Keratinocyte (primary cell): ENCODE measurements at regions not wholly inside any gene's neighbourhood (a gene's known extent, or its start where the extent isn't known, plus 50 kb on each side); places are given as distances from the start of the nearest gene placed in this dataset.

ENCODE experiments used
- DNase-seq: peaks from one replicate; pipeline ENCODE4 v3.0.0-alpha.2; 2011; ENCODE audit warnings: low read depth, missing footprints, low spot score
- FAIRE-seq: peaks from 2 replicates; lab custom pipeline; 2011; peaks lifted over from hg19 to GRCh38; lab: Jason Lieb, UNC
- H2AFZ ChIP-seq: 2 replicates; pipeline ENCODE4 v1.6.0; 2012; ENCODE audit warnings: low read length, control low read depth, inconsistent platforms; ENCODE audit not compliant: control insufficient read depth
- H3K27ac ChIP-seq: 2 replicates; pipeline ENCODE4 v1.5.1; 2011; ENCODE audit warnings: low read length; ENCODE audit not compliant: control insufficient read depth, insufficient read depth
- H3K27me3 ChIP-seq: 3 replicates; pipeline ENCODE4 v1.6.0; 2011; ENCODE audit warnings: low read length; ENCODE audit not compliant: control insufficient read depth, insufficient read depth; ENCODE audit errors: extremely low read depth
- H3K36me3 ChIP-seq, 2 experiments: 2 replicates in 1 of 2; 3 replicates in 1 of 2; pipeline ENCODE4 v1.5.1; 2011; ENCODE audit warnings: low read length in 2 of 2, mild to moderate bottlenecking in 1 of 2; ENCODE audit not compliant: control insufficient read depth in 2 of 2, insufficient read depth in 2 of 2; ENCODE audit errors: extremely low read depth in 1 of 2
- H3K4me1 ChIP-seq: 3 replicates; pipeline ENCODE4 v1.5.1; 2011; ENCODE audit warnings: low read length; ENCODE audit not compliant: control insufficient read depth, insufficient read depth; ENCODE audit errors: extremely low read depth
- H3K4me2 ChIP-seq: 3 replicates; pipeline ENCODE4 v1.6.0; 2011; ENCODE audit warnings: low read depth, low read length; ENCODE audit not compliant: control insufficient read depth, insufficient read depth; ENCODE audit errors: extremely low read depth
- H3K4me3 ChIP-seq, 3 experiments: fragments of 200-600 bp in 1 of 3; sonication (generic) in 1 of 3; 2 replicates in 2 of 3; 3 replicates in 1 of 3; pipeline ENCODE4 v1.5.1; 2011 to 2016; ENCODE audit warnings: low read length in 3 of 3, mild to moderate bottlenecking in 3 of 3, control low read depth in 2 of 3, inconsistent platforms in 1 of 3, low read depth in 1 of 3, mixed read lengths in 1 of 3, mixed run types in 1 of 3, moderate library complexity in 1 of 3; ENCODE audit not compliant: control insufficient read depth in 2 of 3, insufficient read depth in 2 of 3; ENCODE audit errors: extremely low read depth in 1 of 3
- H3K79me2 ChIP-seq: 2 replicates; pipeline ENCODE4 v1.6.0; 2012; ENCODE audit warnings: low read length; ENCODE audit not compliant: control insufficient read depth, insufficient read depth
- H3K9ac ChIP-seq: 3 replicates; pipeline ENCODE4 v1.6.0; 2011; ENCODE audit warnings: low read length; ENCODE audit not compliant: control insufficient read depth, insufficient read depth; ENCODE audit errors: extremely low read depth
- H3K9me1 ChIP-seq: 3 replicates; pipeline ENCODE4 v1.6.0; 2011; ENCODE audit warnings: low read length; ENCODE audit not compliant: control insufficient read depth, insufficient read depth; ENCODE audit errors: extremely low read depth
- H3K9me3 ChIP-seq: 2 replicates; pipeline ENCODE4 v1.5.1; 2012; ENCODE audit warnings: low read depth, low read length; ENCODE audit not compliant: control insufficient read depth
- H4K20me1 ChIP-seq: 3 replicates; pipeline ENCODE4 v1.6.0; 2011; ENCODE audit warnings: low read length; ENCODE audit not compliant: control insufficient read depth, insufficient read depth; ENCODE audit errors: extremely low read depth
- CTCF ChIP-seq, 3 experiments: IDR thresholded peaks in 1 of 3; conservative IDR thresholded peaks in 1 of 3; optimal IDR thresholded peaks in 1 of 3; 2 replicates in 2 of 3; 3 replicates in 1 of 3; pipeline versions ENCODE3 to v1.5.1; 2011; ENCODE audit warnings: low read length in 3 of 3, mild to moderate bottlenecking in 3 of 3, moderate library complexity in 2 of 3, control low read depth in 1 of 3, inconsistent platforms in 1 of 3; ENCODE audit not compliant: insufficient read depth in 2 of 3; ENCODE audit errors: extremely low read depth in 1 of 3
- EZH2 ChIP-seq: IDR thresholded peaks from one replicate; pipeline ENCODE4 v1.6.1; 2012; ENCODE audit warnings: inconsistent platforms, mild to moderate bottlenecking, low read length, moderate library complexity
- dilution Hi-C: fragments of 300-500 bp; cut with MboI; formaldehyde crosslinking; loops from one replicate; pipeline ENCODE4 v1.7.0; 2020; ENCODE audit warnings: low sequenced_read_pairs; ENCODE audit not compliant: extremely low pct_ligation_motif_present

- no peaks in the 10 kb centered on the region for H3K4me1 ChIP-seq
- TF ChIP-seq CTCF (optimal IDR thresholded peaks at IDR 0.05 in 1 of 3, IDR thresholded peaks at IDR 0.05 in 1 of 3, conservative IDR thresholded peaks at IDR 0.05 in 1 of 3; ENCODE audit: extremely low read depth in 1 of 3, insufficient read depth in 2 of 3, low read length in 3 of 3), result no peak
- TF ChIP-seq EZH2, result no peak
- H3K4me3 ChIP-seq, result no peak overlapping the region
- no peak overlapping the region for H2AFZ ChIP-seq
- H4K20me1 ChIP-seq, result no peaks in the 10 kb centered on the region
- no peak overlapping the region for H3K4me2 ChIP-seq
- dilution Hi-C loops, result no loop called here
- DNase-seq (no peak), FAIRE-seq (no peak)
- no peak overlapping the region for H3K27ac ChIP-seq
- no peak overlapping the region for H3K9ac ChIP-seq
- no peaks in the 10 kb centered on the region for H3K9me3 ChIP-seq
- H3K9me1 ChIP-seq, result no peaks in the 10 kb centered on the region
- H3K27me3 ChIP-seq, result no peaks in the 10 kb centered on the region
- H3K79me2 ChIP-seq, result no peaks in the 10 kb centered on the region
- no peaks in the 10 kb centered on the region for H3K36me3 ChIP-seq
Measured at GRCh38 chr2:8196316-8196715, 485.5 kb upstream of the ID2 start.

DNA sequence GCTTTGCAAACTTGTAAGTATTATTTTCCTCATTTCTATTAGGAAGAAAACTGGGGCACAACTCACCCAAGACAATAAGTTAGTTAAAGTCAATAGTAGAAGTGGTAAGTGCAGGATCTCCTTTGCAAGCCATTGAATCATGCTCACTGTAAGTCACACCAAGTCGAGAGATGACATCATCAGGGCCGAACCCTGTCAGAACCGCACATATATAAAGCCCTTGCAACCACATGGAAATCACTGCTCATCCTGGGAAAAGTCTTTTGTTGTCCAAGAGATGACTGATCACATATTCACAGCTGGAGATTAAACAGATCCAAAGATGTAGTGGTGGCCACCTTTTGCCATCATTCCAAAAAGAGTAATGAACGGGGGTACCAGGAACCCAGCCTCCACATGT, 484.8 kb upstream of the ID2 start:
- Histone ChIP-seq H3K27me3 (no peaks in the 10 kb centered on the region), H3K36me3 (no peaks in the 10 kb centered on the region), H3K4me1 (no peaks in the 10 kb centered on the region), H3K9ac (no peak overlapping the region), H3K27ac (no peak overlapping the region), H3K9me3 (no peaks in the 10 kb centered on the region), H2AFZ (no peak overlapping the region), H3K79me2 (no peaks in the 10 kb centered on the region), H3K4me2 (no peak overlapping the region), H4K20me1 (no peaks in the 10 kb centered on the region), H3K4me3 (no peak overlapping the region), H3K9me1 (no peaks in the 10 kb centered on the region)
- TF ChIP-seq EZH2, result no peak
- no peak for TF ChIP-seq CTCF (optimal IDR thresholded peaks at IDR 0.05 in 1 of 3, IDR thresholded peaks at IDR 0.05 in 1 of 3, conservative IDR thresholded peaks at IDR 0.05 in 1 of 3; ENCODE audit: extremely low read depth in 1 of 3, insufficient read depth in 2 of 3, low read length in 3 of 3)
- dilution Hi-C loops, result no loop called here
- FAIRE-seq (no peak), DNase-seq (no peak)
